C4-2B (cell line): ENCODE measurements at regions not wholly inside any gene's neighbourhood (a gene's known extent, or its start where the extent isn't known, plus 50 kb on each side); places are given as distances from the start of the nearest gene placed in this dataset.

Experiments
- CTCF ChIP-seq: fragments of 450-650 bp; conservative IDR thresholded peaks from 2 replicates; pipeline ENCODE4 v1.5.1; 2017; ENCODE audit warnings: mild to moderate bottlenecking
- ZFX ChIP-seq: fragments of 450-650 bp; IDR thresholded peaks from 2 replicates; pipeline ENCODE4 v1.6.1; 2017

GRCh38 chr13:34628209-34628682 lies 313.8 kb upstream of the NBEA start:
- TF ChIP-seq CTCF (no peak), ZFX (no peak)
